Mesothelial cell of epicardium (in vitro differentiated cells): ENCODE measurements at regions not wholly inside any gene's neighbourhood (a gene's known extent, or its start where the extent isn't known, plus 50 kb on each side); places are given as distances from the start of the nearest gene placed in this dataset.

Source experiments
- DNase-seq, 2 experiments: peaks; one replicate each; pipeline ENCODE4 v3.0.0; 2021; ENCODE audit warnings: low spot score in 2 of 2; ENCODE audit not compliant: unreplicated experiment in 2 of 2
- H3K27ac Mint-ChIP-seq: 2 replicates; pipeline ENCODE4 v1.8.0; 2021; ENCODE audit warnings: mixed read lengths
- H3K27me3 Mint-ChIP-seq: 2 replicates; pipeline ENCODE4 v1.8.0; 2021; ENCODE audit warnings: low read depth, mixed read lengths
- H3K36me3 Mint-ChIP-seq: 2 replicates; pipeline ENCODE4 v1.8.0; 2021; ENCODE audit warnings: mixed read lengths
- H3K4me1 Mint-ChIP-seq: 2 replicates; pipeline ENCODE4 v1.8.0; 2021; ENCODE audit warnings: mixed read lengths
- H3K4me3 Mint-ChIP-seq: 2 replicates; pipeline ENCODE4 v1.8.0; 2021; ENCODE audit warnings: mild to moderate bottlenecking, moderate library complexity, mixed read lengths
- H3K9me3 Mint-ChIP-seq: 2 replicates; pipeline ENCODE4 v1.8.0; 2021; ENCODE audit warnings: mixed read lengths
- TF ChIP-seq, protein P1 (sequence below): fragments of 200-600 bp; sonication (generic); IDR thresholded peaks from one replicate; pipeline ENCODE4 v1.5.0; 2021; ENCODE audit warnings: antibody characterized with exemption; ENCODE audit not compliant: unreplicated experiment

DNA sequence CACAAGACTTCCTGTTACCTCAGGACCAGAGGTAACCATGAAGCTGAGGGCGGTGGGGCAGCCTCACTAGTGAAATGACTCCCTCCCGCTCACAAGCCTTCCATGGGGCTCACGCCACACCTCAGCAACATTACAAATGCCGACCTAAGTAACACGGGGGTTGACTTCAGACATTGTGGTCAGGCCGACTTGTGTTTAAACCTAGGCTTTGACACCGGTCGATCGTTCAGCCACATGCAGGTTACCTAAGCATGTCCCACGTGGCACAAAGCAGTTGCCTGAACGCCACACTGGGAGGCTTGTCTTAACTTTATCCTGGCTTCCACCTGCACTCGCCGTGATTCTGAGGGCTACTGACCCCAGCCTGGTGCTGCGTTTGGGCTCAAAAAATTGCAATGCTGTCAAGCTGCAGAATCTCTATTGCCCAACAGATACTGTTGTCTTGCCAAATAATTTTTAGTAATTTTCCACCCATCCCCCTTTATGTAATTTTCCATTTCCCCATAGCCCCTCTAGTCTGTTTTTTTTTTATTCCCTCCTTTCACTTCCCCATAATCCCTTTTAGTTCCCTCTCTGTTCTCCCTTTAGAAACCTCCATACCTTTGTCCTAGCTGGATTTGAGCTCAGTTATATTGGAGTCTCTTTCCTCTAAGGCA, 158.6 kb upstream of the RGMA start:
- TF ChIP-seq, protein P1, sequence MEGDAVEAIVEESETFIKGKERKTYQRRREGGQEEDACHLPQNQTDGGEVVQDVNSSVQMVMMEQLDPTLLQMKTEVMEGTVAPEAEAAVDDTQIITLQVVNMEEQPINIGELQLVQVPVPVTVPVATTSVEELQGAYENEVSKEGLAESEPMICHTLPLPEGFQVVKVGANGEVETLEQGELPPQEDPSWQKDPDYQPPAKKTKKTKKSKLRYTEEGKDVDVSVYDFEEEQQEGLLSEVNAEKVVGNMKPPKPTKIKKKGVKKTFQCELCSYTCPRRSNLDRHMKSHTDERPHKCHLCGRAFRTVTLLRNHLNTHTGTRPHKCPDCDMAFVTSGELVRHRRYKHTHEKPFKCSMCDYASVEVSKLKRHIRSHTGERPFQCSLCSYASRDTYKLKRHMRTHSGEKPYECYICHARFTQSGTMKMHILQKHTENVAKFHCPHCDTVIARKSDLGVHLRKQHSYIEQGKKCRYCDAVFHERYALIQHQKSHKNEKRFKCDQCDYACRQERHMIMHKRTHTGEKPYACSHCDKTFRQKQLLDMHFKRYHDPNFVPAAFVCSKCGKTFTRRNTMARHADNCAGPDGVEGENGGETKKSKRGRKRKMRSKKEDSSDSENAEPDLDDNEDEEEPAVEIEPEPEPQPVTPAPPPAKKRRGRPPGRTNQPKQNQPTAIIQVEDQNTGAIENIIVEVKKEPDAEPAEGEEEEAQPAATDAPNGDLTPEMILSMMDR: no peak
- H3K36me3 Mint-ChIP-seq: no peaks in the 10 kb centered on the region
- H3K4me3 Mint-ChIP-seq: no peak overlapping the region
- peaks cover 61% of the 10 kb centered on the region for H3K27me3 Mint-ChIP-seq
- no peaks in the 10 kb centered on the region for H3K9me3 Mint-ChIP-seq
- H3K4me1 Mint-ChIP-seq: peaks cover 2% of the 10 kb centered on the region
- DNase-seq: no peak
- no peak overlapping the region for H3K27ac Mint-ChIP-seq

DNA sequence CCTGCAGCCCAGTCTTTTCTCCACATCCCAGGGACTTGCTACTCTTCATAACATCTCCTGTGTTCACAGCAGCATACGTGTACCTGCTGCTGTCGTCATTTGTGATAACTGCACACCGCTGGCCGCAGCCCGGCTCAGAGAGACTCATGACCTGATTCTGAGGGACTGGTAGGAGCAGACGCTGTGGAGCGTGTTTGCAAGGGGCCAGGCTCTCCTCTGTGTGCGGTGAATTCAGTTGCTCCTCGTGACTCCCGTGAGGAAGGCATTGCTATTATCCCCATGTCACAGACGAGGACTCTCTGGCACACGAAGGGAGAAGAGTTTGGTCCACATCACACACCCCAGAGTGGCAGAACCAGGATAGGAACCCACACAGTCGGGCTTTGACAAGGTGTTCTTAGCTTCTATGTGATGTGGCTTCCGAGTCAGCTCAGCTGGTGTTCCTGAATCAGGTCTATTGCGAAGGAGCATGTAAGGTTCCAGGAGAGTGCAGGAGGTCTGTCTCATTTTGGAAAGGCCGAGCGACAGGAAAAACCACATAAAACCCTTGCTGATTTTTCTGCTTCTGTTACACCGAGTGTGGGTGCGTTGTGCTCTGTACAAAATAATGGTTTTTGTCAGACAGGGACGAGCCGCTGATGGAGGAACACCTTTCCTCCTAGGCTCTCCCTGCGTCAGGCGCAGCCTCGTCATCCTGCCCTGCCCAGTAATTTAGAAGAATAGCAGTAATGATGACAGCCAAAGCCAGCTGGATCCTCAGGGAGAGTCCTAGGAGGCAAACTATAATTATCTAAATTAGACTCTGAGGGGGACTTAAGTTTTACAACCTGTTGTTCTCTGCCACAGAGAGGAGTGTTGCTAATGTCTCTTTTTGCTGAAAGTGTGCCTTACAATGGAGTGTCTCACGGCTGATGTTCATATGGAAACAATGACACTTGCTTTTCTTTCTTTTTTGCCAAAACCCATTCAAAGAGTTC, 157.5 kb upstream of the RGMA start:
- peaks cover 54% of the 10 kb centered on the region for H3K27me3 Mint-ChIP-seq
- H3K36me3 Mint-ChIP-seq: no peaks in the 10 kb centered on the region
- no peaks in the 10 kb centered on the region for H3K9me3 Mint-ChIP-seq
- H3K4me1 Mint-ChIP-seq: peaks cover 2% of the 10 kb centered on the region
- DNase-seq: no peak
- TF ChIP-seq, protein P1: no peak
- no peak overlapping the region for H3K27ac Mint-ChIP-seq
- no peak overlapping the region for H3K4me3 Mint-ChIP-seq

DNA sequence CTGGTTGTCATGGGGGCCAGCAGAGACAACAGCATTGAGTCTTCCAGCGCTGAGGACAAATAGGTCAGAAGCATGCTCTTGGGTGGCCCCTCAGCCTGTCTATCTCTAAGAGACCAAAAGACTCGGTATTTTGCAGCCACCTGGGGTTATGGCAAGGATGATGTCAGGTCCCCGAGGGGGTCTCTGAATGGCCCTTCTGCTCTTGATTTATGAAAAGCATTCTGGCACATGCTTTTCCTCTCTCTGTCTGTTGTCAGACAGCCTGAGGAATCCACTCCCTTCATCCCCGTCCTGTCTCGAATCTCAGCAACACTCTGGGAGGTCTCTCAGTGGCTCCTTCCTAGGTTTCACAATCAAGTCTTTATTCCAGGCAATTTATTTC, 156.6 kb upstream of the RGMA start:
- Mint-ChIP-seq H3K27me3 (peaks cover 46% of the 10 kb centered on the region), H3K4me3 (no peak overlapping the region), H3K9me3 (no peaks in the 10 kb centered on the region), H3K4me1 (peaks cover 2% of the 10 kb centered on the region), H3K36me3 (no peaks in the 10 kb centered on the region), H3K27ac (no peak overlapping the region)
- no peak for DNase-seq
- TF ChIP-seq, protein P1: no peak

DNA sequence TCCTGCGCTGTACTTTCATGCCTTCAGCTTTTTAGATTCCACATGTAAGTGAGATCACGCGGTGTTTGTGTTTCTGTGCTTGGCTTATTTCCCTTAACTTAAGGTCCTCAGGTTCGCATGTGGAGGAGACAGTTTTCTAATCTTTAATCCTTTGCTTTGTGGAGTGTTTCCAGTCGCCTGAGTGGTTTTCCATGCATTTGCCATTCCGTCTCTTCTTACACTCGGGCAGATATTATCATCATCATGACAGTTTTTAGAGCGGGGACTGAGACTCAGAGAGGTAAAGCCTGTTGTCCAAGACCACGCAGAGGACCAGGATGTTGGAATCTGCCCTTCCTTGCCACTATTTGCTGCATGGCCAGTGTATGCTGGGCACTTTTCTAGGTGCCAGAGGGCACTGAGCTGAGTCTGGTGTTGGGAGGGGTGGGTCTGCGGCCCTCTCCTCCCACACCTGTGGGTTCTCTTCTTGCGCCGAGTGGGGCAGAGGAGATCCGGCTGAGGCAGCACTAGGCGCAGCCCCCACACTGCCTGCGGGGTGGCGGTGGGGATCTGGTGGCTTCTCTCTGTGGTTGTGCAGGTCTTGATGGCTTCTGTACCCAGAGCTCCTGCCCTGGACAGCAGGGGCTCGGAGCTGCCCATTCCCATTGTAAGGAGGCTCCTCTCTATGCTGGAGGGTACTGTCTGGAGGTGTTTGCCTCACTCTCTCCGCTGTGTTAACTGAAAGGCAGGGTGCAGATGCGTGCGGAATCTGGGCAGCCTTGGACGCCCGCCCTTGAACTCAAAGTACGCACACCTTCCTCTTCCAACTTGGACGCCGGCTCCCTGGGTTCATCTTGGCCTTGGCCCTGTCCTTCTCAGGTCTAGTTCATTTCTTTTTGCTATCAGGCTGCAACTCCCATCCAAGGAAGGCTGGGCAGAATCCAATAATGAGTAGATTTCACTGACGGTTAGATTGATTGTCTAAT, 156.0 kb upstream of the RGMA start:
- peaks cover 2% of the 10 kb centered on the region for H3K4me1 Mint-ChIP-seq
- TF ChIP-seq, protein P1: no peak
- no peak overlapping the region for H3K4me3 Mint-ChIP-seq
- no peak overlapping the region for H3K27ac Mint-ChIP-seq
- H3K9me3 Mint-ChIP-seq: no peaks in the 10 kb centered on the region
- no peaks in the 10 kb centered on the region for H3K36me3 Mint-ChIP-seq
- peaks cover 46% of the 10 kb centered on the region for H3K27me3 Mint-ChIP-seq
- DNase-seq: no peak

DNA sequence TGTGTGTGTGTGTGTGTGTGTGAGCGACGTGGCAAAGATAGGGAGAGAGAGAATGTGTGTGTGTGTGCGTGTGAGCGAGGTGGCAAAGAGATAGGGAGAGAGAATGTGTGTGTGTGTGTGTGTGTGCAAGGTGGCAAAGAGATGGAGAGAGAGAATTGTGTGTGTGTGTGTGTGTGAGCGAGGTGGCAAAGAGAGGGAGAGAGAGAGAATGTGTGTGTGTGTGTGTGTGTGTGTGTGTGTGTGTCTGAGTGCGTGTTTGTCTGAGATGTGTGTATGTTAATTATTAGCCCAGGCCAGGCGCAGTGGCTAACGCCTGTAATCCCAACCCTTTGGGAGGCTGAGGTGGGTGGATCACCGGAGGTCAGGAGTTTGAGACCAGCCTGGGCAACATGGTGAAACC, 154.6 kb upstream of the RGMA start:
- TF ChIP-seq, protein P1: no peak
- H3K4me3 Mint-ChIP-seq: no peak overlapping the region
- H3K27me3 Mint-ChIP-seq: peaks cover 39% of the 10 kb centered on the region
- DNase-seq: no peak
- no peaks in the 10 kb centered on the region for H3K9me3 Mint-ChIP-seq
- H3K4me1 Mint-ChIP-seq: peaks cover 2% of the 10 kb centered on the region
- H3K36me3 Mint-ChIP-seq: no peaks in the 10 kb centered on the region
- H3K27ac Mint-ChIP-seq: no peak overlapping the region
